ENCODE measurements at regions not wholly inside any gene's neighbourhood (a gene's known extent, or its start where the extent isn't known, plus 50 kb on each side); places are given as distances from the start of the nearest gene placed in this dataset.

DNA sequence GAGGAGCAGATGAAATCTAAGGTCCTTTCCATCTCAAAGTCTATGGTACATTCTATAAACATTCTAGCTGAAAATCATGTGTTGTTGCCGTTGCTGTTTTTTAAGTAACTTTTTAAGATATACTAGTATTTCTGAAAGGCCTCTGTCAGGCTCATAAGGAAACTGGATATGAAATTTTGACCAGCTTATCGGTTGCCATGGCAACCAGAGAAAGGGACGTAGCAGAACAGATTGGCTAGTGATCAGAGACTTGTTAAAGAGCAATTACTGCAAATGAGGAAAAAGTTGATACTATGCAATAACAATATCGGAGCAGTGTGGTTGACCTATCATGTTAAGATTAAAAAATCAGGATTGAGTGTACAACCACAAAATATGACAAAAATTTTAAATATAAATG lies 57.0 kb upstream of the RNF180 start:
- no peak for TF ChIP-seq SP1 (IDR thresholded peaks at IDR 0.05)
- no peak for TF ChIP-seq ELF4 (IDR thresholded peaks at IDR 0.05)
- TF ChIP-seq FOXK2 (IDR thresholded peaks at IDR 0.05) = no peak
- no peak for TF ChIP-seq SUZ12 (IDR thresholded peaks at IDR 0.05)
- TF ChIP-seq BHLHE40 (IDR thresholded peaks at IDR 0.05; ENCODE audit: borderline replicate concordance) = no peak
- no peak for TF ChIP-seq HDGF (IDR thresholded peaks at IDR 0.05; ENCODE audit: borderline replicate concordance)
- TF ChIP-seq FOXM1 (IDR thresholded peaks at IDR 0.05; ENCODE audit: borderline replicate concordance) = no peak
- no peak for TF ChIP-seq FOXA1 (IDR thresholded peaks at IDR 0.05)
- no peak for TF ChIP-seq ARNT (IDR thresholded peaks at IDR 0.05)
- TF ChIP-seq, protein P1, sequence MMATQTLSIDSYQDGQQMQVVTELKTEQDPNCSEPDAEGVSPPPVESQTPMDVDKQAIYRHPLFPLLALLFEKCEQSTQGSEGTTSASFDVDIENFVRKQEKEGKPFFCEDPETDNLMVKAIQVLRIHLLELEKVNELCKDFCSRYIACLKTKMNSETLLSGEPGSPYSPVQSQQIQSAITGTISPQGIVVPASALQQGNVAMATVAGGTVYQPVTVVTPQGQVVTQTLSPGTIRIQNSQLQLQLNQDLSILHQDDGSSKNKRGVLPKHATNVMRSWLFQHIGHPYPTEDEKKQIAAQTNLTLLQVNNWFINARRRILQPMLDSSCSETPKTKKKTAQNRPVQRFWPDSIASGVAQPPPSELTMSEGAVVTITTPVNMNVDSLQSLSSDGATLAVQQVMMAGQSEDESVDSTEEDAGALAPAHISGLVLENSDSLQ (IDR thresholded peaks at IDR 0.05) = no peak
